MM.1S (cell line): ENCODE measurements at regions not wholly inside any gene's neighbourhood (a gene's known extent, or its start where the extent isn't known, plus 50 kb on each side); places are given as distances from the start of the nearest gene placed in this dataset.

Source experiments
- DNase-seq: peaks from one replicate; pipeline ENCODE4 v3.0.0-alpha.2; 2015
- H2AFZ ChIP-seq: fragments of 300-600 bp; sonication (generic); 2 replicates; pipeline ENCODE4 v1.6.0; 2016; ENCODE audit warnings: antibody characterized with exemption, low read length
- H3F3A ChIP-seq: fragments of 300-600 bp; sonication (generic); 2 replicates; pipeline ENCODE4 v1.6.1; 2016; ENCODE audit warnings: mild to moderate bottlenecking, antibody characterized with exemption, low read length, moderate library complexity, mixed read lengths; ENCODE audit not compliant: insufficient read depth
- H3K27ac ChIP-seq: fragments of 300-600 bp; sonication (generic); 2 replicates; pipeline ENCODE4 v1.5.1; 2016; ENCODE audit warnings: mild to moderate bottlenecking, low read length
- H3K27me3 ChIP-seq: fragments of 300-600 bp; sonication (generic); replicated peaks from 2 replicates; pipeline ENCODE4 v1.6.0; 2016; ENCODE audit warnings: low read length; ENCODE audit not compliant: insufficient read depth
- H3K36me3 ChIP-seq: fragments of 300-600 bp; sonication (generic); replicated peaks from 2 replicates; pipeline ENCODE4 v1.6.1; 2016; ENCODE audit warnings: mild to moderate bottlenecking, low read length, mixed read lengths; ENCODE audit not compliant: insufficient read depth
- H3K4me1 ChIP-seq: fragments of 300-600 bp; sonication (generic); 2 replicates; pipeline ENCODE4 v1.6.1; 2016; ENCODE audit warnings: low read length, mixed read lengths
- H3K4me2 ChIP-seq: fragments of 300-600 bp; sonication (generic); 2 replicates; pipeline ENCODE4 v1.6.0; 2016; ENCODE audit warnings: low read depth, low read length
- H3K4me3 ChIP-seq: fragments of 300-600 bp; sonication (generic); 2 replicates; pipeline ENCODE4 v1.5.1; 2016; ENCODE audit warnings: low read length, mixed read lengths
- H3K79me2 ChIP-seq: fragments of 300-600 bp; sonication (generic); 2 replicates; pipeline ENCODE4 v1.6.1; 2016; ENCODE audit warnings: mixed run types, low read length, mixed read lengths
- H3K9ac ChIP-seq: fragments of 300-600 bp; sonication (generic); 2 replicates; pipeline ENCODE4 v1.6.1; 2016; ENCODE audit warnings: low read length, mixed read lengths
- H3K9me2 ChIP-seq: fragments of 300-600 bp; sonication (generic); replicated peaks from 2 replicates; pipeline ENCODE4 v1.6.1; 2016; ENCODE audit warnings: mild to moderate bottlenecking, low read length, mixed read lengths; ENCODE audit not compliant: insufficient read depth
- H3K9me3 ChIP-seq: fragments of 300-600 bp; sonication (generic); replicated peaks from 2 replicates; pipeline ENCODE4 v1.6.1; 2016; ENCODE audit warnings: mild to moderate bottlenecking, low read length, mixed read lengths; ENCODE audit not compliant: insufficient read depth
- H4K20me1 ChIP-seq: fragments of 300-600 bp; sonication (generic); 2 replicates; pipeline ENCODE4 v1.6.1; 2016; ENCODE audit warnings: mild to moderate bottlenecking, low read length, moderate library complexity, mixed read lengths; ENCODE audit not compliant: insufficient read depth
- CTCF ChIP-seq: fragments of 300-600 bp; sonication (generic); IDR thresholded peaks from 2 replicates; pipeline ENCODE4 v1.5.1; 2016; ENCODE audit warnings: antibody characterized with exemption, low read length, mixed read lengths
- EZH2 ChIP-seq: fragments of 300-600 bp; sonication (generic); optimal IDR thresholded peaks from 2 replicates; pipeline ENCODE3; 2017; ENCODE audit warnings: low read depth, mild to moderate bottlenecking, antibody characterized with exemption, low read length, mixed read lengths
- EZH2phosphoT487 ChIP-seq: fragments of 300-600 bp; sonication (generic); IDR thresholded peaks from 2 replicates; pipeline ENCODE4 v1.6.1; 2018; ENCODE audit warnings: antibody characterized with exemption, low read length

GRCh38 chr1:173362543-173362942 lies 114.6 kb upstream of the PRDX6 start:
- Histone ChIP-seq H3K4me3 (no peak overlapping the region), H3K4me1 (no peaks in the 10 kb centered on the region), H3F3A (no peaks in the 10 kb centered on the region), H3K27ac (no peak overlapping the region), H3K9me2 (no peaks in the 10 kb centered on the region), H3K4me2 (no peak overlapping the region), H4K20me1 (no peaks in the 10 kb centered on the region), H3K79me2 (no peaks in the 10 kb centered on the region), H2AFZ (no peak overlapping the region), H3K36me3 (no peaks in the 10 kb centered on the region), H3K27me3 (no peaks in the 10 kb centered on the region), H3K9me3 (no peaks in the 10 kb centered on the region), H3K9ac (no peak overlapping the region)
- TF ChIP-seq EZH2 (no peak), EZH2phosphoT487 (no peak), CTCF (no peak)
- DNase-seq, result no peak

- Histone ChIP-seq H3F3A (no peaks in the 10 kb centered on the region), H3K9ac (no peak overlapping the region), H3K27me3 (no peaks in the 10 kb centered on the region), H3K36me3 (no peaks in the 10 kb centered on the region), H3K4me2 (no peak overlapping the region), H3K9me3 (no peaks in the 10 kb centered on the region), H4K20me1 (no peaks in the 10 kb centered on the region), H3K79me2 (no peaks in the 10 kb centered on the region), H3K4me3 (no peak overlapping the region), H3K4me1 (no peaks in the 10 kb centered on the region), H3K9me2 (no peaks in the 10 kb centered on the region), H2AFZ (no peak overlapping the region), H3K27ac (no peak overlapping the region)
- no peak for DNase-seq
- no peak for TF ChIP-seq CTCF
- no peak for TF ChIP-seq EZH2phosphoT487
- TF ChIP-seq EZH2, result no peak
Observed at GRCh38 chr1:173364827-173365226, 112.3 kb upstream of the PRDX6 start.

- Histone ChIP-seq H3K27me3 (no peaks in the 10 kb centered on the region), H3K4me3 (no peak overlapping the region), H3K4me1 (no peaks in the 10 kb centered on the region), H3K36me3 (no peaks in the 10 kb centered on the region), H3K27ac (no peak overlapping the region), H3K79me2 (no peaks in the 10 kb centered on the region), H3K9me2 (no peaks in the 10 kb centered on the region), H2AFZ (no peak overlapping the region), H4K20me1 (no peaks in the 10 kb centered on the region), H3F3A (no peaks in the 10 kb centered on the region), H3K4me2 (no peak overlapping the region), H3K9me3 (no peaks in the 10 kb centered on the region), H3K9ac (no peak overlapping the region)
- no peak for DNase-seq
- TF ChIP-seq EZH2 (no peak), CTCF (no peak), EZH2phosphoT487 (no peak)
Observed at GRCh38 chr1:173365341-173365740, 111.8 kb upstream of the PRDX6 start.
